ENCODE measurements at regions not wholly inside any gene's neighbourhood (a gene's known extent, or its start where the extent isn't known, plus 50 kb on each side); places are given as distances from the start of the nearest gene placed in this dataset.

DNA sequence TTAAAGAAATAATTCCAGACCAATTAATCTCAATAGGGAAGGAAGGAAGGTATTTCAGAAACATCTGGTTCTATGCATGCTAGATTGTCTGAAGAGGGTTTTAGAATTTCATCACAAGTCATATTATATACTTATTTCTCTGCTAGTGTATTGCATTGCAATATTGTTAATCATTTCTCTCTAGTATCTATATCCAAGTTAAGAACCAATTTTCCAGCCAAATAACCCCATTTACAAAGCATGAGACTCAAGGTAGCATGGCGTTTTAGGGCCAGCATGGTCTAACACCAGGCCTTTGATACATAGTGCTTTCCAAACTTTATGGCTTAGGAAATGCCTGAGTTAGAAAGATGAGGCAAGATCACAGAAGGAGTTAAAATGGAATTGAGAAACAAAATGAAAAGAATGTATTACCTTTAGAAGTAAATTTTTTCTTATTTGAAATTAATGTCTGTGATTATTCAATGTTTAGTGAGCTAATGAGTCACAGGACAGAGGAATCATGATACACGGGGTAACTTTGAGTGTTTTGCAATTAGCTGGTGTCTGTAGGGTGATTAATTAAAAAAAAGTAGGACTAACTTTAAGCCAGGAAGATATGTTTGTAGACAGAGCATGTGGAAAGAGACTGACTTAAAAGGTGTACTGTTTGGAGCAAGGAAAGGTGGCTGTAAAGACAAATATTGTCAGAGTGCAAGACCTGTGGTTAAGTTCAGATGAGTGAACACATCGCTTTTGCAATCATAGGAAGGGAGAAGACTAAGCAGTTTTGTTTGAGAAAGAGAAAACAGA, 1006.2 kb upstream of the CITED2 start:
- H4K20me1 ChIP-seq (replicated peaks; ENCODE audit: control insufficient read depth, insufficient read depth, low read length) = no peaks in the 10 kb centered on the region
- no peaks in the 10 kb centered on the region for H3K27me3 ChIP-seq (ENCODE audit: control insufficient read depth in 2 of 2, insufficient read depth in 2 of 2, low read length in 2 of 2)
- no peaks in the 10 kb centered on the region for H3K79me2 ChIP-seq (ENCODE audit: control insufficient read depth, insufficient read depth, low read length)
- no peak overlapping the region for H3K9ac ChIP-seq (ENCODE audit: insufficient read depth in 1 of 2, low read depth in 2 of 2, low read length in 2 of 2)
- H3K36me3 ChIP-seq (ENCODE audit: control insufficient read depth, insufficient read depth, low read length) = no peaks in the 10 kb centered on the region
- no peaks in the 10 kb centered on the region for H3K9me1 ChIP-seq (ENCODE audit: control insufficient read depth, insufficient read depth, low read length)
- ATAC-seq (no peak), DNase-seq (ENCODE audit: extremely low read depth in 1 of 4, low spot score in 3 of 4) (no peak), FAIRE-seq (no peak)
- H3K4me1 ChIP-seq (replicated peaks in 1 of 2; ENCODE audit: control insufficient read depth in 2 of 2, insufficient read depth in 2 of 2, low read length in 2 of 2) = no peaks in the 10 kb centered on the region
- no peak overlapping the region for H3K4me2 ChIP-seq (ENCODE audit: insufficient read depth, low read length)
- H2AFZ ChIP-seq (ENCODE audit: low read depth, low read length) = no peak overlapping the region
- H3K27ac ChIP-seq (ENCODE audit: extremely low read depth, low read depth, low read length) = no peak overlapping the region
- intact Hi-C loops (cut with micrococcal nuclease) (no loop called here), in situ Hi-C loops (cut with MboI) (no loop called here)
- TF ChIP-seq PHF21A (IDR thresholded peaks at IDR 0.05; ENCODE audit: borderline replicate concordance, low read depth) = no peak
- ChIA-PET CTCF (ENCODE audit: low intra/inter-chr PET ratio) (no interaction called here), POLR2A (no interaction called here)
- no peak overlapping the region for H3K4me3 ChIP-seq
- H3K9me3 ChIP-seq (replicated peaks; ENCODE audit: control insufficient read depth, insufficient read depth, low read depth, low read length) = no peaks in the 10 kb centered on the region; the same call in 1 of the 2 replicates
- WGBS (ENCODE audit: insufficient coverage, low coverage, missing lambda C conversion rate) = 39% methylated on average over 3 of the region's 3 CpGs
- BruUV-seq (replicated peaks) = no TSS peak

DNA sequence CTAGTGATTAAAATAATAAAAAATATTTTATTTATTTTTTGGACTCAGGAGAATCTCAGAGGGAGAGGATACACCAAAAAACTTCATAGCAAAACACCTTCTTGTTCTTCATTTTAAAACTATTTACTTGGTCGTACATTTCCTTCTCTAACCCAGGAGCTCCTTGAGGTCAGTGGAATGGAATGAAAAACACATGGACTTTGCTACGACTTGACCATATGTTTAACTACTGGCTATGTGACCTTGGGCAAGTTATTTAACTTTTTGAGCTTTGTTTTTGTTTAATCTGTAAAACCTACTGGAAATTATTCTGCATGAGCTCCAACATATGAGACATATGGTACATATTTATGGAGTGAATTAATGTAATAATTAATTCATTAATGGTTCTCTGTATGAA, 1005.5 kb upstream of the CITED2 start:
- H3K27ac ChIP-seq (ENCODE audit: extremely low read depth, low read depth, low read length) = no peak overlapping the region
- no peaks in the 10 kb centered on the region for H3K4me1 ChIP-seq (replicated peaks in 1 of 2; ENCODE audit: control insufficient read depth in 2 of 2, insufficient read depth in 2 of 2, low read length in 2 of 2)
- no peaks in the 10 kb centered on the region for H3K9me1 ChIP-seq (ENCODE audit: control insufficient read depth, insufficient read depth, low read length)
- no peaks in the 10 kb centered on the region for H3K27me3 ChIP-seq (ENCODE audit: control insufficient read depth in 2 of 2, insufficient read depth in 2 of 2, low read length in 2 of 2)
- H4K20me1 ChIP-seq (replicated peaks; ENCODE audit: control insufficient read depth, insufficient read depth, low read length) = no peaks in the 10 kb centered on the region
- FAIRE-seq = no peak
- intact Hi-C loops (cut with micrococcal nuclease) = no loop called here
- H3K4me3 ChIP-seq = no peak overlapping the region
- H3K79me2 ChIP-seq (ENCODE audit: control insufficient read depth, insufficient read depth, low read length) = no peaks in the 10 kb centered on the region
- no peaks in the 10 kb centered on the region for H3K36me3 ChIP-seq (ENCODE audit: control insufficient read depth, insufficient read depth, low read length)
- in situ Hi-C loops (cut with MboI) = no loop called here
- 58% methylated on average over 2 of the region's 2 CpGs for WGBS (ENCODE audit: insufficient coverage, low coverage, missing lambda C conversion rate)
- no peak overlapping the region for H3K4me2 ChIP-seq (ENCODE audit: insufficient read depth, low read length)
- POLR2A ChIA-PET = no interaction called here
- TF ChIP-seq DDX20 (tag; IDR thresholded peaks at IDR 0.05; ENCODE audit: low read depth) (no peak), ZNF75A (CRISPR knock-in tag; IDR thresholded peaks at IDR 0.05) (no peak), ZNF589 (CRISPR knock-in tag; IDR thresholded peaks at IDR 0.05; ENCODE audit: low read depth) (no peak), ZNF274 (IDR thresholded peaks at IDR 0.05; ENCODE audit: borderline replicate concordance, low read depth, low read length) (no peak), CAMTA2 (CRISPR knock-in tag; conservative IDR thresholded peaks at IDR 0.05) (no peak), PHF20 (IDR thresholded peaks at IDR 0.05; ENCODE audit: partially characterized antibody) (no peak), SMAD3 (CRISPR knock-in tag; conservative IDR thresholded peaks at IDR 0.05) (no peak), BRCA1 (IDR thresholded peaks at IDR 0.05) (no peak), BRCA1 (CRISPR knock-in tag; IDR thresholded peaks at IDR 0.05) (no peak), ZNF785 (CRISPR knock-in tag; IDR thresholded peaks at IDR 0.05) (no peak)
- CTCF ChIA-PET (ENCODE audit: low intra/inter-chr PET ratio) = no interaction called here
- no TSS peak for BruUV-seq (replicated peaks)
- H3K9me3 ChIP-seq (replicated peaks; ENCODE audit: control insufficient read depth, insufficient read depth, low read depth, low read length) = no peaks in the 10 kb centered on the region
- no peak for DNase-seq (ENCODE audit: extremely low read depth in 1 of 4, low spot score in 3 of 4)
- no peak overlapping the region for H3K9ac ChIP-seq (ENCODE audit: insufficient read depth in 1 of 2, low read depth in 2 of 2, low read length in 2 of 2)
- no peak for ATAC-seq
- H2AFZ ChIP-seq (ENCODE audit: low read depth, low read length) = no peak overlapping the region

All from K562 (cell line).